A549 (cell line): ENCODE measurements at regions not wholly inside any gene's neighbourhood (a gene's known extent, or its start where the extent isn't known, plus 50 kb on each side); places are given as distances from the start of the nearest gene placed in this dataset.

Source experiments
- ATAC-seq, 2 experiments: fragments of 200-7000 bp in 1 of 2; fragments of >200 bp in 1 of 2; cut with Nextera tagmentation in 1 of 2; cut with Tn5 transposase in 1 of 2; 3 replicates each; pipeline versions ENCODE4 v1.8.0 to v1.9.1; 2018 to 2020; ENCODE audit warnings: mild to moderate bottlenecking in 1 of 2, moderate library complexity in 1 of 2
- CTCF ChIA-PET: fragments of 300-600 bp; sonication (Branson Sonifier 250); formaldehyde crosslinking; extraction: SDS; loops from one replicate; lab custom pipeline; 2021; ENCODE audit warnings: antibody characterized with exemption, inconsistent platforms; lab: Yijun Ruan, JAX
- POLR2A ChIA-PET: fragments of 350-600 bp; formaldehyde crosslinking; extraction: SDS; loops from one replicate; lab custom pipeline; 2021; ENCODE audit warnings: antibody characterized with exemption, inconsistent platforms; lab: Yijun Ruan, JAX
- DNase-seq, 2 experiments: peaks; one replicate each; pipeline versions ENCODE4 v3.0.0 to v3.0.0-alpha.2; 2011 to 2016; ENCODE audit warnings: low read depth in 1 of 2, low spot score in 1 of 2
- FAIRE-seq: peaks from 2 replicates; lab custom pipeline; 2011; peaks lifted over from hg19 to GRCh38; lab: Jason Lieb, UNC
- H3K27ac ChIP-seq, 2 experiments: fragments of >200 bp; sonication (Bioruptor Twin); formaldehyde crosslinking; 3 replicates each; pipeline ENCODE4 v1.5.1; 2016 to 2017
- H3K4me1 ChIP-seq: fragments of >200 bp; sonication (Bioruptor Twin); formaldehyde crosslinking; 3 replicates; pipeline ENCODE4 v1.6.1; 2016
- H3K4me2 ChIP-seq: fragments of >200 bp; sonication (Bioruptor Twin); formaldehyde crosslinking; 3 replicates; pipeline ENCODE4 v1.6.1; 2016
- H3K4me3 ChIP-seq: fragments of >200 bp; sonication (Bioruptor Twin); formaldehyde crosslinking; 3 replicates; pipeline ENCODE4 v1.5.1; 2016
- H3K9me3 ChIP-seq: fragments of >200 bp; sonication (Bioruptor Twin); formaldehyde crosslinking; 3 replicates; pipeline ENCODE4 v1.6.1; 2016
- ATOH8 ChIP-seq: fragments of 250-450 bp; sonication (Bioruptor Pico); IDR thresholded peaks from 2 replicates; pipeline ENCODE4 v1.5.0; 2020; ENCODE audit warnings: low read depth, mild to moderate bottlenecking, moderate library complexity
- CBX2 ChIP-seq: fragments of 200-600 bp; sonication (generic); IDR thresholded peaks from 2 replicates; pipeline ENCODE4 v1.6.1; 2016; ENCODE audit warnings: low read depth, mild to moderate bottlenecking, borderline replicate concordance
- CBX8 ChIP-seq: fragments of 200-600 bp; sonication (generic); IDR thresholded peaks from 2 replicates; pipeline ENCODE4 v1.6.1; 2016
- CEBPB ChIP-seq, 2 experiments: fragments of >200 bp in 1 of 2; sonication (Bioruptor Twin) in 1 of 2; formaldehyde crosslinking in 1 of 2; IDR thresholded peaks; 2 replicates each; pipeline ENCODE4 v1.6.1; 2012 to 2016
- CHD2 ChIP-seq: fragments of 150-350 bp; IDR thresholded peaks from 2 replicates; pipeline ENCODE4 v1.6.1; 2014; ENCODE audit warnings: low read length; ENCODE audit not compliant: partially characterized antibody
- CHD4 ChIP-seq: fragments of 200-600 bp; sonication (generic); IDR thresholded peaks from 2 replicates; pipeline ENCODE4 v1.6.1; 2016; ENCODE audit warnings: antibody characterized with exemption, mild to moderate bottlenecking, borderline replicate concordance
- E2F6 ChIP-seq: IDR thresholded peaks from 2 replicates; pipeline ENCODE4 v1.6.1; 2012; ENCODE audit warnings: low read depth, borderline replicate concordance
- ESRRA ChIP-seq: fragments of 150-350 bp; IDR thresholded peaks from 2 replicates; pipeline ENCODE4 v1.6.1; 2014; ENCODE audit warnings: mild to moderate bottlenecking, low read length, borderline replicate concordance
- FOSL2 ChIP-seq, 2 experiments: fragments of 450-650 bp in 1 of 2; fragments of >200 bp in 1 of 2; sonication (Bioruptor Twin) in 1 of 2; formaldehyde crosslinking; IDR thresholded peaks; 2 replicates each; pipeline versions ENCODE4 v1.5.0 to v1.6.1; 2016 to 2020; ENCODE audit warnings: mild to moderate bottlenecking in 1 of 2, moderate library complexity in 1 of 2
- HDAC2 ChIP-seq: fragments of 200-600 bp; sonication (generic); IDR thresholded peaks from 2 replicates; pipeline ENCODE4 v1.6.1; 2016
- HEYL ChIP-seq: fragments of 250-450 bp; sonication (Bioruptor Pico); IDR thresholded peaks from 2 replicates; pipeline ENCODE4 v1.8.0; 2021; ENCODE audit warnings: mild to moderate bottlenecking, moderate library complexity
- HOXA7 ChIP-seq: fragments of 250-450 bp; sonication (Bioruptor Pico); IDR thresholded peaks from 2 replicates; pipeline ENCODE4 v1.5.0; 2020; ENCODE audit warnings: mild to moderate bottlenecking, moderate library complexity
- JUNB ChIP-seq: fragments of >200 bp; sonication (Bioruptor Twin); formaldehyde crosslinking; IDR thresholded peaks from 2 replicates; pipeline ENCODE4 v1.6.1; 2016
- MAZ ChIP-seq: fragments of 150-350 bp; IDR thresholded peaks from 2 replicates; pipeline ENCODE4 v1.6.1; 2014; ENCODE audit warnings: antibody characterized with exemption, low read depth, low read length, borderline replicate concordance
- NPAS2 ChIP-seq: fragments of 250-450 bp; sonication (Bioruptor Pico); IDR thresholded peaks from 2 replicates; pipeline ENCODE4 v1.8.0; 2022; ENCODE audit warnings: mild to moderate bottlenecking, moderate library complexity, borderline replicate concordance
- PBX3 ChIP-seq: IDR thresholded peaks from 2 replicates; pipeline ENCODE4 v1.6.1; 2012
- POLR2A ChIP-seq: IDR thresholded peaks from 2 replicates; pipeline ENCODE4 v1.6.1; 2012; ENCODE audit warnings: mild to moderate bottlenecking, low read length
- POLR2AphosphoS2 ChIP-seq: conservative IDR thresholded peaks from 2 replicates; pipeline ENCODE4 v1.6.1; 2012; ENCODE audit warnings: low read length, improper control_type of control experiment, inconsistent platforms
- RARB ChIP-seq: fragments of 250-450 bp; sonication (Bioruptor Pico); IDR thresholded peaks from 2 replicates; pipeline ENCODE4 v1.8.0; 2021; ENCODE audit warnings: mild to moderate bottlenecking, moderate library complexity
- RNF2 ChIP-seq: fragments of 200-600 bp; sonication (generic); IDR thresholded peaks from 2 replicates; pipeline ENCODE4 v1.6.1; 2016; ENCODE audit warnings: low read depth, mild to moderate bottlenecking, antibody characterized with exemption, moderate library complexity, borderline replicate concordance
- SMC3 ChIP-seq: fragments of >200 bp; sonication (Bioruptor Twin); formaldehyde crosslinking; IDR thresholded peaks from 3 replicates; pipeline ENCODE4 v1.6.1; 2018; ENCODE audit warnings: inconsistent platforms
- SREBF2 ChIP-seq: fragments of 450-650 bp; IDR thresholded peaks from 2 replicates; pipeline ENCODE4 v1.6.1; 2014; ENCODE audit warnings: mild to moderate bottlenecking, moderate library complexity
- TP53 ChIP-seq: fragments of 250-450 bp; sonication (Bioruptor Pico); IDR thresholded peaks from 2 replicates; pipeline ENCODE4 v1.5.0; 2021; ENCODE audit warnings: mild to moderate bottlenecking, moderate library complexity
- USF2 ChIP-seq: fragments of 450-650 bp; IDR thresholded peaks from 2 replicates; pipeline ENCODE4 v1.6.1; 2014; ENCODE audit warnings: antibody characterized with exemption
- ZC3H11A ChIP-seq: fragments of 450-650 bp; IDR thresholded peaks from 2 replicates; pipeline ENCODE4 v1.6.1; 2014; ENCODE audit warnings: antibody characterized with exemption, mild to moderate bottlenecking
- ZFP36 ChIP-seq: fragments of 450-650 bp; IDR thresholded peaks from 2 replicates; pipeline ENCODE4 v1.6.1; 2014; ENCODE audit warnings: borderline replicate concordance; ENCODE audit not compliant: partially characterized antibody
- WGBS: methylation state at CpG from one replicate; pipeline ENCODE4 v1.1.6; 2017; ENCODE audit errors: missing lambda C conversion rate; 5-methylcytosine and 5-hydroxymethylcytosine counted together

- H3K9me3 ChIP-seq = no peaks in the 10 kb centered on the region
- WGBS = 86% methylated on average over 8 of the region's 8 CpGs
- ATAC-seq (no peak), FAIRE-seq (no peak), DNase-seq (no peak)
- peaks cover 10% of the 10 kb centered on the region; the same call in 1 of the 3 replicates for H3K4me1 ChIP-seq
- H3K4me2 ChIP-seq = no peak overlapping the region
- TF ChIP-seq POLR2AphosphoS2 = no peak
- TF ChIP-seq E2F6 = no peak
- no peak for TF ChIP-seq CBX8
- TF ChIP-seq CEBPB (IDR thresholded peaks at IDR 0.05) = no peak
- no peak for TF ChIP-seq JUNB
- TF ChIP-seq CHD2 = no peak
- no peak for TF ChIP-seq CBX2
- TF ChIP-seq POLR2A = no peak
- no peak for TF ChIP-seq FOSL2 (IDR thresholded peaks at IDR 0.05)
- TF ChIP-seq FOSL2 (CRISPR knock-in tag; IDR thresholded peaks at IDR 0.05) = no peak
- TF ChIP-seq RARB = no peak
- TF ChIP-seq HOXA7 (CRISPR knock-in tag) = no peak
- TF ChIP-seq NPAS2 = no peak
- no peak overlapping the region for H3K4me3 ChIP-seq
- ChIA-PET CTCF (interaction anchor here (1.4 kb wide), 1 partner anchor 48 kb away, joined by 5 read pairs; no protein-coding TSS in a partner anchor), POLR2A (interaction anchor here (0.5 to 0.6 kb wide), 3 partner anchors 33 to 717 kb away, joined by 4 to 9 read pairs (median 4); no protein-coding TSS in a partner anchor)
- peak overlapping the region in 1 of 2 experiments; percentile 55; a peak in 2 of 6 replicates for H3K27ac ChIP-seq
Observed at GRCh38 chr20:47406849-47407682, 50.6 kb upstream of the ZMYND8 start.

- FAIRE-seq (no peak), ATAC-seq (no peak), DNase-seq (no peak)
- no peaks in the 10 kb centered on the region for H3K9me3 ChIP-seq
- H3K4me1 ChIP-seq = peaks cover 10% of the 10 kb centered on the region; the same call in 1 of the 3 replicates
- WGBS = 58% methylated on average over 5 of the region's 5 CpGs
- peak overlapping the region; percentile 46; a peak in 3 of 6 replicates for H3K27ac ChIP-seq
- H3K4me3 ChIP-seq = no peak overlapping the region
- ChIA-PET POLR2A (interaction anchor here (0.7 kb wide), 1 partner anchor 90 kb away, joined by 3 read pairs; no protein-coding TSS in a partner anchor), CTCF (interaction anchor here (1.3 kb wide), 1 partner anchor 15 kb away, joined by 4 read pairs; no protein-coding TSS in a partner anchor)
- H3K4me2 ChIP-seq = no peak overlapping the region; the same call in 2 of the 3 replicates
- TF ChIP-seq USF2 = no peak
- no peak for TF ChIP-seq SMC3
- TF ChIP-seq MAZ = no peak
- TF ChIP-seq RNF2 = no peak
- no peak for TF ChIP-seq HEYL (CRISPR knock-in tag)
- TF ChIP-seq HOXA7 (CRISPR knock-in tag) = no peak
- no peak for TF ChIP-seq TP53 (CRISPR knock-in tag)
- TF ChIP-seq ZC3H11A = no peak
- no peak for TF ChIP-seq ATOH8 (CRISPR knock-in tag)
- TF ChIP-seq PBX3 = no peak
- no peak for TF ChIP-seq ZFP36
- TF ChIP-seq ESRRA = no peak
- TF ChIP-seq HDAC2 = no peak
- no peak for TF ChIP-seq SREBF2
- TF ChIP-seq CHD4 = no peak
Observed at GRCh38 chr20:47411161-47411560, 54.7 kb upstream of the ZMYND8 start.
